HG02759 (cell line): ENCODE measurements at regions not wholly inside any gene's neighbourhood (a gene's known extent, or its start where the extent isn't known, plus 50 kb on each side); places are given as distances from the start of the nearest gene placed in this dataset.
"Not testable (repeated sequence)": the region's sequence is repeated elsewhere in the genome, so short reads cannot be mapped to it uniquely, and the experiment has no call there.

Source experiments
- ATAC-seq: cut with Tn5 transposase; IDR thresholded peaks from one replicate; pipeline ENCODE4 v1.9.1; 2021; ENCODE audit warnings: mild to moderate bottlenecking, moderate library complexity; ENCODE audit not compliant: unreplicated experiment

- ATAC-seq: no peak
These were observed 151.0 kb downstream of the OSR1 start for GRCh38 chr2:19207452-19207851.

GRCh38 chr2:19205983-19206533 lies 152.4 kb downstream of the OSR1 start:
- no peak for ATAC-seq

GRCh38 chr2:19203866-19204265 lies 154.6 kb downstream of the OSR1 start:
- no peak for ATAC-seq

- no peak for ATAC-seq
These were observed 156.4 kb downstream of the OSR1 start for GRCh38 chr2:19201911-19202462.

GRCh38 chr2:19198381-19198780 lies 160.0 kb downstream of the OSR1 start:
- no peak for ATAC-seq

GRCh38 chr2:19195661-19196060 lies 162.8 kb downstream of the OSR1 start:
- no peak for ATAC-seq

- ATAC-seq: no peak
These were observed 169.0 kb downstream of the OSR1 start for GRCh38 chr2:19189391-19189790.

- no peak for ATAC-seq
These were observed 171.0 kb downstream of the OSR1 start for GRCh38 chr2:19187323-19188020.

GRCh38 chr2:19185086-19185485 lies 173.3 kb downstream of the OSR1 start:
- no peak for ATAC-seq

GRCh38 chr2:19178175-19178574 lies 180.2 kb downstream of the OSR1 start:
- no peak for ATAC-seq

GRCh38 chr2:19176977-19177376 lies 181.4 kb downstream of the OSR1 start:
- ATAC-seq: no peak

- no peak for ATAC-seq
These were observed 182.1 kb downstream of the OSR1 start for GRCh38 chr2:19176172-19176852.

- no peak for ATAC-seq
These were observed 184.2 kb downstream of the OSR1 start for GRCh38 chr2:19174176-19174575.

GRCh38 chr2:19171409-19171808 lies 187.0 kb downstream of the OSR1 start:
- ATAC-seq: no peak

- no peak for ATAC-seq
These were observed 189.2 kb downstream of the OSR1 start for GRCh38 chr2:19169134-19169768.

- ATAC-seq: not testable (repeated sequence)
These were observed 194.3 kb downstream of the OSR1 start for GRCh38 chr2:19164099-19164498.

GRCh38 chr2:19158896-19159295 lies 199.5 kb downstream of the OSR1 start:
- ATAC-seq: no peak

GRCh38 chr2:19158211-19158610 lies 200.2 kb downstream of the OSR1 start:
- ATAC-seq: no peak

- ATAC-seq: no peak
These were observed 201.8 kb downstream of the OSR1 start for GRCh38 chr2:19156646-19157045.

GRCh38 chr2:19150726-19151125 lies 207.7 kb downstream of the OSR1 start:
- no peak for ATAC-seq

- ATAC-seq: no peak
These were observed 211.6 kb downstream of the OSR1 start for GRCh38 chr2:19146867-19147266.
